ENCODE measurements at regions not wholly inside any gene's neighbourhood (a gene's known extent, or its start where the extent isn't known, plus 50 kb on each side); places are given as distances from the start of the nearest gene placed in this dataset.

DNA sequence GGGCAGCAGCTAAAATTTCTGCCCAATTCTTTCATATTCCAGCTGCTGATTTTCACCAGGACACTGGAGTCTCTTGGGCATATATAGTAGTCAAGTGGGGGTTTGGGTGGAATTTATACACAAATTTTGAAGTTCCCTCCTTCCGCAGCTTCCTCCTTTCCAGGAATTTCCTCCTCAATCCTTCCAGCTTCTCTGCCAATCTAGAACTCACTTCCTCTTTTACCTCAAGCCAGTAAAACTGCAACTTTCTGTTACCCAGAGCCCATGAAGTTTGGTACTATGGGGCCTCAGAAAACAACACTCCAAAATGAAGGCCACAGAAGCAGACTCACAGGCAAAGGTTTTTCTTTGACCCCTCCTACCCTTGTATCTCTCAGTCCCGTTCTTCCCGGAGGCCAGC lies 51.7 kb upstream of the G2E3 start:
- H3K4me1 Mint-ChIP-seq, result no peaks in the 10 kb centered on the region
- H3K27me3 Mint-ChIP-seq, result peaks cover 30% of the 10 kb centered on the region
- no peak overlapping the region for H3K27ac Mint-ChIP-seq
- ATAC-seq, result no peak
- no peak for DNase-seq
- H3K9me3 ChIP-seq (ENCODE audit: control insufficient read depth, low read length, poor library complexity, severe bottlenecking), result no peaks in the 10 kb centered on the region
- H3K36me3 Mint-ChIP-seq (ENCODE audit: low read depth), result peaks cover 2% of the 10 kb centered on the region
- H3K4me3 Mint-ChIP-seq, result no peak overlapping the region
